ENCODE measurements at regions not wholly inside any gene's neighbourhood (a gene's known extent, or its start where the extent isn't known, plus 50 kb on each side); places are given as distances from the start of the nearest gene placed in this dataset.

DNA sequence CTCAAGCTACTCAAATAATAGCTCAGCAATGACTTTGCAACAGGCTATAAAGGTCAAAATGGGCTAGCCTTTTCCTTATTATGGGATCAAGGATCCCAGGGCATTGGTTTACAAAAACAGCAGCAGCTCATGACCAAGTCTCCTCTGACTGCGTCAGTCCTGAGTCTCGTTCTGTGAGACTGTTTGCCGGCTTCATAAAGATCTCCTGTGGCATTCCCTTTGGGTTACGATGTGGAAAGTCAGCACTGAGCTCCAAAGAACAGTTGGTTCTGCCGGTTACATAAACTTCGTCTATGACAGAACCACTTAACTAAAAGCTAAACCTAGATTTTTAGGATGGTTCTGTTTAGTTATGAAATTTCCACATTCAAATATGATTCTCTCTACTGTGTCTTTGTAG is 674.9 kb downstream of the ZEB2 start:
- H3K27ac ChIP-seq, result no peak overlapping the region
- H3K27me3 ChIP-seq, result no peaks in the 10 kb centered on the region
- H3K4me3 ChIP-seq, result no peak overlapping the region
- TF ChIP-seq POLR2A (IDR thresholded peaks at IDR 0.05), result no peak
- TF ChIP-seq, protein P1, sequence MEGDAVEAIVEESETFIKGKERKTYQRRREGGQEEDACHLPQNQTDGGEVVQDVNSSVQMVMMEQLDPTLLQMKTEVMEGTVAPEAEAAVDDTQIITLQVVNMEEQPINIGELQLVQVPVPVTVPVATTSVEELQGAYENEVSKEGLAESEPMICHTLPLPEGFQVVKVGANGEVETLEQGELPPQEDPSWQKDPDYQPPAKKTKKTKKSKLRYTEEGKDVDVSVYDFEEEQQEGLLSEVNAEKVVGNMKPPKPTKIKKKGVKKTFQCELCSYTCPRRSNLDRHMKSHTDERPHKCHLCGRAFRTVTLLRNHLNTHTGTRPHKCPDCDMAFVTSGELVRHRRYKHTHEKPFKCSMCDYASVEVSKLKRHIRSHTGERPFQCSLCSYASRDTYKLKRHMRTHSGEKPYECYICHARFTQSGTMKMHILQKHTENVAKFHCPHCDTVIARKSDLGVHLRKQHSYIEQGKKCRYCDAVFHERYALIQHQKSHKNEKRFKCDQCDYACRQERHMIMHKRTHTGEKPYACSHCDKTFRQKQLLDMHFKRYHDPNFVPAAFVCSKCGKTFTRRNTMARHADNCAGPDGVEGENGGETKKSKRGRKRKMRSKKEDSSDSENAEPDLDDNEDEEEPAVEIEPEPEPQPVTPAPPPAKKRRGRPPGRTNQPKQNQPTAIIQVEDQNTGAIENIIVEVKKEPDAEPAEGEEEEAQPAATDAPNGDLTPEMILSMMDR (IDR thresholded peaks at IDR 0.05), result no peak
- no peak for ATAC-seq
- intact Hi-C loops (cut with DNase I), result no loop called here
- no peaks in the 10 kb centered on the region for H3K9me3 ChIP-seq
- whole genome bisulfite sequencing, 2 donors, result 87 to 95% methylated on average over 6 of the region's 6 CpGs
- no peak for DNase-seq
- no peaks in the 10 kb centered on the region for H3K4me1 ChIP-seq
- H3K36me3 ChIP-seq (replicated peaks in 1 of 2; ENCODE audit: insufficient read depth in 1 of 2, low read depth in 2 of 2), result no peaks in the 10 kb centered on the region

DNA sequence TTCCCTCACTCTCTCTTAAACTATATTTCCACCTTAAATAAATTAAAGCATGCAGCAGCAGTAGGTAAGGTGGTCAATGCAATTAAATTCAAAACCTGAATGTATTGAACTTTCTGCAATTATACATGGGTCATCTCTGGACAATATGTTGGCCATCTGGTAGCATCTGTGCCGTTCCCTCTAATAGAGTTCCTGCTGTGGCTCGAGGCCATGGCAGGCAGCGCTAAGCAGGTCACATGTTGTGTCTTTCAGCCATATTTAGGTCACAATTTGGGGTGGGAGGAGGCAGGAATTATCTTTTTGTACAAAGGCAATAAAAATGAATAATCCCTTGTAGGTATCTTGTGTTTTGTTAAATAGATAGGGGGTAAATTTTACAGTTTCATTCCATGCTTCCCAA is 676.2 kb downstream of the ZEB2 start:
- Histone ChIP-seq H3K27me3 (no peaks in the 10 kb centered on the region), H3K9me3 (no peaks in the 10 kb centered on the region), H3K36me3 (replicated peaks in 1 of 2; ENCODE audit: insufficient read depth in 1 of 2, low read depth in 2 of 2) (no peaks in the 10 kb centered on the region), H3K4me1 (no peaks in the 10 kb centered on the region), H3K27ac (no peak overlapping the region), H3K4me3 (no peak overlapping the region)
- 86 to 89% methylated on average over 3 of the region's 3 CpGs for WGBS, 2 donors
- no peak for ATAC-seq
- intact Hi-C loops (cut with DNase I), result no loop called here
- no peak for DNase-seq
- no peak for TF ChIP-seq POLR2A (IDR thresholded peaks at IDR 0.05)
- TF ChIP-seq, protein P1 (IDR thresholded peaks at IDR 0.05), result no peak

DNA sequence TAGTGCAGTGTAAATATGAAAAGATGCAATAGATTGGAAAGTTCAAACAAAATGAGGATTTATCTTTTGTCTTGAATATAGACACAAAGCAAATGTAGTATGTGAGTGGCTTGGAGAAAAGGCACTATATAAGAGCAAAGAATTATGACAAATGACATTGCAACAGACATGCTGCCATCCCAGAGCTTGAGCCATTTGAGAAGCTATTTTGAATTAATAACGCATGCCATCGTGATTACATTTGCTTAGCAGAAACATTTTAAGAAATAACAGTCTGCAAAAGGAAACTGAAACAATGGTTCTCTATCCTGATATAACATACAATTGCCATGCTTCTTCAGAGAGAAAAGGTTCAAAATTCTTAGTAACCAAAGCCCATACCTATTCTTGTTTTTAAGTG is 677.1 kb downstream of the ZEB2 start:
- TF ChIP-seq, protein P1 (IDR thresholded peaks at IDR 0.05), result no peak
- no peak for TF ChIP-seq POLR2A (IDR thresholded peaks at IDR 0.05)
- intact Hi-C loops (cut with DNase I), result no loop called here
- H3K4me1 ChIP-seq, result no peaks in the 10 kb centered on the region
- no peaks in the 10 kb centered on the region for H3K27me3 ChIP-seq
- no peak for DNase-seq
- no peaks in the 10 kb centered on the region for H3K9me3 ChIP-seq
- 81 to 91% methylated on average over 2 of the region's 2 CpGs for WGBS, 2 donors
- no peak for ATAC-seq
- H3K4me3 ChIP-seq, result no peak overlapping the region
- no peak overlapping the region for H3K27ac ChIP-seq
- H3K36me3 ChIP-seq (replicated peaks in 1 of 2; ENCODE audit: insufficient read depth in 1 of 2, low read depth in 2 of 2), result no peaks in the 10 kb centered on the region

DNA sequence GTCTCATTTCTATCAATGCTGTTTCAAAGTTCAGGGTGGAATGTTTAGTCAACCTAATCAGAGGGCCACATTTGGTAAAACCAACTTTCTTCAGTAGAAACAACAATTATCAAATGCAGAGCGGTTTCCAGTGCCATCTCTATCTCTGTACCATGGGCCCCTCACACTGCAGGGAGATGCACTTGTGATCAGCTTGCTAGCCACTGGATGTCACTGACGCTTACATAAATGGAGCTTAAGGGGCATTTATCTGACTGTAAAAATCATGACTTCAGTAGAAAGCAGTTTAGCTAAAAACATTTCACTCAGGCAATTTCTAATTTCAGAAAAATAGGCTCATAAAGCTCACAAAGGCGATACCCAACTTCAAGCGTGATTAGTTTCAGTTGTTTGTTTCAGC is 678.0 kb downstream of the ZEB2 start:
- WGBS, 2 donors, result 82 to 85% methylated on average over 4 of the region's 4 CpGs
- no peak for DNase-seq
- H3K27me3 ChIP-seq, result no peaks in the 10 kb centered on the region
- no peaks in the 10 kb centered on the region for H3K9me3 ChIP-seq
- TF ChIP-seq POLR2A (IDR thresholded peaks at IDR 0.05), result no peak
- TF ChIP-seq, protein P1 (IDR thresholded peaks at IDR 0.05), result no peak
- H3K27ac ChIP-seq, result no peak overlapping the region
- ATAC-seq, result no peak
- H3K4me1 ChIP-seq, result no peaks in the 10 kb centered on the region
- H3K4me3 ChIP-seq, result no peak overlapping the region
- intact Hi-C loops (cut with DNase I), result no loop called here
- H3K36me3 ChIP-seq (replicated peaks in 1 of 2; ENCODE audit: insufficient read depth in 1 of 2, low read depth in 2 of 2), result no peaks in the 10 kb centered on the region

DNA sequence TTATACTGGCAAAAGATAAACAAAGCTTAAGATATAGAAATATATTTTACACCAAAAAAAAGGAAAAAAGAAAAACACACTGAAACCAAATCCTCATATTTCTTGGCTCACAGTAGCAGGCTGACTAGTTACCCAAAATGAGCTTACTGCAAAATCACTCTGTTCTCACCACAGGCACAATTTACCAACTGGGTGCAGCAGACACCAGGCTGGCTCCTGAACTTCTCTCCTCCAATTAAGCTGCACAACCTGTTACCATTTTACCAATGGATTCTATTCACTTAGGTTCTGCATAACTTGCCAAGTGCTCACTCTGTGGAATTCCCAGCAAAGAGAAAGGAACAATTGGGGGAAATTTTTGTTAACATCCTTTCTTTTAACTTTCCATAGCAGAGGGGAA is 679.3 kb downstream of the ZEB2 start:
- Histone ChIP-seq H3K27ac (no peak overlapping the region), H3K27me3 (no peaks in the 10 kb centered on the region), H3K4me1 (no peaks in the 10 kb centered on the region), H3K36me3 (replicated peaks in 1 of 2; ENCODE audit: insufficient read depth in 1 of 2, low read depth in 2 of 2) (no peaks in the 10 kb centered on the region), H3K4me3 (no peak overlapping the region), H3K9me3 (no peaks in the 10 kb centered on the region)
- DNase-seq (no peak), ATAC-seq (no peak)
- intact Hi-C loops (cut with DNase I), result no loop called here
- no peak for TF ChIP-seq POLR2A (IDR thresholded peaks at IDR 0.05)
- TF ChIP-seq, protein P1 (IDR thresholded peaks at IDR 0.05), result no peak
